ENCODE measurements at regions not wholly inside any gene's neighbourhood (a gene's known extent, or its start where the extent isn't known, plus 50 kb on each side); places are given as distances from the start of the nearest gene placed in this dataset.

GRCh38 chr7:50185951-50186682, 93.1 kb upstream of the ZPBP start:
- TF ChIP-seq CTCF (IDR thresholded peaks at IDR 0.05): no peak
- no peak for TF ChIP-seq EZH2phosphoT487 (IDR thresholded peaks at IDR 0.05)
- no peak for TF ChIP-seq EZH2 (IDR thresholded peaks at IDR 0.05)
